ELF-1 (cell line): ENCODE measurements at regions not wholly inside any gene's neighbourhood (a gene's known extent, or its start where the extent isn't known, plus 50 kb on each side); places are given as distances from the start of the nearest gene placed in this dataset.
"Not testable (repeated sequence)": the region's sequence is repeated elsewhere in the genome, so short reads cannot be mapped to it uniquely, and the experiment has no call there.

Source experiments
- DNase-seq: peaks from one replicate; pipeline ENCODE4 v3.0.0-alpha.2; 2016; ENCODE audit warnings: low read depth, low spot score

- no peak for DNase-seq
These were observed 70.3 kb upstream of the PRMT8 start for GRCh38 chr12:3420693-3421092.

GRCh38 chr12:3421191-3421978 is 69.6 kb upstream of the PRMT8 start:
- DNase-seq, result peak; percentile 19

- not testable (repeated sequence) for DNase-seq
These were observed 66.2 kb upstream of the PRMT8 start for GRCh38 chr12:3424796-3425195.

- DNase-seq, result peak; percentile 16
These were observed 63.0 kb upstream of the PRMT8 start for GRCh38 chr12:3427956-3428355.

GRCh38 chr12:3428631-3429030 is 62.4 kb upstream of the PRMT8 start:
- DNase-seq, result no peak

GRCh38 chr12:3429523-3429922 is 61.5 kb upstream of the PRMT8 start:
- DNase-seq, result not testable (repeated sequence)

GRCh38 chr12:3431686-3432085 is 59.3 kb upstream of the PRMT8 start:
- no peak for DNase-seq

GRCh38 chr12:3432176-3432742 is 58.7 kb upstream of the PRMT8 start:
- peak; percentile 66 for DNase-seq

- no peak for DNase-seq
These were observed 58.1 kb upstream of the PRMT8 start for GRCh38 chr12:3432868-3433267.

GRCh38 chr12:3436461-3437065 is 54.4 kb upstream of the PRMT8 start:
- DNase-seq, result no peak

GRCh38 chr12:3437986-3438385 is 53.0 kb upstream of the PRMT8 start:
- DNase-seq, result no peak

- no peak for DNase-seq
These were observed 52.6 kb upstream of the PRMT8 start for GRCh38 chr12:3438401-3438800.
